GM21526 (cell line): ENCODE measurements at regions not wholly inside any gene's neighbourhood (a gene's known extent, or its start where the extent isn't known, plus 50 kb on each side); places are given as distances from the start of the nearest gene placed in this dataset.

Experiments
- ATAC-seq: cut with Tn5 transposase; IDR thresholded peaks from one replicate; pipeline ENCODE4 v1.9.1; 2021; ENCODE audit warnings: moderate library complexity; ENCODE audit not compliant: unreplicated experiment, low FRiP score

DNA sequence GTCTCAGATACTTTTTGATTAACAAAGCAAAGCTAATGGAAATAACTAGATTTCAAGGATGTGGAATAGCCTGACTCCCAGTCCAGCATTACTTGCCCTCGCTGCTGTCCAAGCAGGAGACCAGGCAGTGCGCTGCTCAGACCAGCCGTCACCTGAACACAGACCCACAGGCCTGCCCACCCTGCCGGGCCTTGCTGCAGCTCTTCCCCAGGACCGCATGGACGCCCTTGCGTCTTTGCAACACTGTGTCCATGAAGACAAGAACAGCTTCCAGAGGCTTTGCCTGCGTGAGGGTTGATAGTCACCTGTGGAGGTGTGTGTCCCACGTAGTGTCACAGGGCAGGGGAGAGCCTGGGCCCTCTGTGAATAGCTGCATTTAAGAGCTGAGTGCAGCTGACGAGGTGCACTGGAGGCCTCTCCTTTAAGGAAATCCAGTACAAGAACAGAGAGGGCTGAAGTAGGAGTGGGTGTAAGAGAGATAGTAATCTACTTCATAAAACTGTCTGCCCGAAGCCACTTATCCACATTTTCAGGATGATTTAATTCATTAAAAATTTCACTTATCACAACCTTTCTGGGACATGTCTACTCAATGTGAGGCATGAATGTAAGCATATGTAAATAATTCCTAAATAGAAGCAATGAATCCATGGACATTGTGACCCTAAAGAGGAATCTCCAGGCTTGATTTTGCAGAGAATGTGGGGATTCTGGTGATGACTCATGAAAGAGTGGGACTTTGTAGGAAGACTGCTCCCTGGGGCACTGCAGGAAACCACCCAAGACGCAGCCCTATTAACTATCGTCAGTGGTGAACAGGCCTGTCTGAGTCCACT, 176.2 kb upstream of the RAB4A start:
- no peak for ATAC-seq

DNA sequence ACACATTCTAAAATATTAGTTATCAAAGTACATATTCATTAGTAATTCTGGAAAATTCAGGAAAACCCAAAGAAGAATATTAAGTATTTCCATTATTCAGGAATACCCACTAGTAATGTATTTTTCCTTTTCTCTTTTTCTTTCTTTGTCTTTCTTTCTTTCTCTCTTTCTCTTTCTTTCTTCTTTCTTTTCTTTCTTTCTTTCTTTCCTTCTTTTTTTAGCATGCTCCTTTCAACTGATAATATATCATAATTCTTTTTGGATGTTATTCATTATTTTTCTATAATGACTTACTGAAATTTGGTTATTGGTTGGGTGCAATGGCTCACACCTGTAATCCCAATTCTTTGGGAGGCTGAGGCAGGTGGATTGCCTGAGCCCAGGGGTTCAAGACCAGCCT, 175.6 kb upstream of the RAB4A start:
- no peak for ATAC-seq

DNA sequence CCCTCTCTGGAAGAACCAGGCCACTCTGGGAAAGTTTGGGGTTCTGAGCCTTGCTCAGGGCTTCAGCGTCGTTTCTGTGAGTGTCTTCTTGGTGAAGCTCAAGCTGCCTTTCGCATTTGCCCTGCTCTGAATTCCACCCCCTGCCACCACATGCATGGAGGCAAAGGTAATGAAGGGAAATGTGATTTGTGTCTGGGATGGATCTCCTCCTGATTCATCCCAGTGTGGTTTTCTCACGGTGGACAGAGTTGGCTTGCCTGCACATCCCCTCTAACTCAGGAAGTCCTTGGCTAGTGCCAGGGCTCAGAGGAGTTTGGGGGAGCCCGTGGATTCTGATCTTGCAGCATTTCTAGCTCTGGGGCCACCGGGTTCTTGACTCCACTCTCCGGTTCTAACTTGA, 173.6 kb upstream of the RAB4A start:
- ATAC-seq = no peak

DNA sequence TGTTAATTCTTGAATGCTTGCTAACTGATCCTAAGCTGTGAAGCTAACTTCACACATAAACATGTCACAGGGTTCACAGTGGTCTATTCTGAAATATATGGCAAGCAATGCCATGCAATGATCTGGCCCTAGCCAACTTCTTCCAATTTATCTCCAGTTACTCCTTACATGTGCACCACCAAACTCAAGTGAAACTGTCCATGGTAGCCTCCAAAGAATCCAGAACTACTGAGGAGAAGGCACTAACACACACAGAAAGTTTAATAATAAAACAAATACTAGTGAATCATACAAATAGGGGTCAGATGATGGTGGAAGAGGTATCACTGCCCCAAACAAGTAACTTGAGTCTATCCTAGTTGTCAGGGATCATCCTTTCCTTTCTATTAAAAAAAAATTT, 172.6 kb upstream of the RAB4A start:
- ATAC-seq = no peak

DNA sequence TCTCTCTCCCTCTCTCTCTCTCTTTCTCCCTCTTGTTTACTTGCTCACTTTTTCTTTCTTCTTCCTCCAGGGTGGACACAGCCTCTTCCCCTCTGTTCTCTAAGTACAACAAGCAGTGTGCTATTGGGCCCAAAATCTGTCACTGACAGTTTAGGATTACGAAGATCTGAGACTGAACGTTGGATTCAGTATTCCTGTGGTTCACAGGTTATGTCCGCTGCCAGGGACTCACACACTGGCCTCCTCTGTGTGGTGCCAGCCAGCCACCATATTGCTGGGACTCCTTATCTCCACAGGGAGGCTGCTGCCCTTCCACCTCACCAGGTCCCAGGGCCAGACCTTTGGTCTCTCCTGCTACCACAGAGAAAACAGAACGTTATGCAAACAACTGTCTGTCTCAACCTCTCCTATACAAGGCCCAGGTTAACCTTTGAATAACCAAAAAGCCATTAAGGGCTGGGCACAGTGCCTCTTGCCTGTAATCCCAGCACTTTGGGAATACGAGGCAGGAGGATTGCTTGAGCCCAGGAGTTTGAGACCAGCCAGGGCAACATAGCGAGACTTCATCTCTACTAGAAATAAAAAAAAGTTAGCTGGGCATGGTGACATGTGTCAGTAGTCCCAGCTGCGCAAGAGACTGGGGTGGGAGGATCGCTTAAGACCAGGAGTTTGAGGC, 171.9 kb upstream of the RAB4A start:
- ATAC-seq = no peak

DNA sequence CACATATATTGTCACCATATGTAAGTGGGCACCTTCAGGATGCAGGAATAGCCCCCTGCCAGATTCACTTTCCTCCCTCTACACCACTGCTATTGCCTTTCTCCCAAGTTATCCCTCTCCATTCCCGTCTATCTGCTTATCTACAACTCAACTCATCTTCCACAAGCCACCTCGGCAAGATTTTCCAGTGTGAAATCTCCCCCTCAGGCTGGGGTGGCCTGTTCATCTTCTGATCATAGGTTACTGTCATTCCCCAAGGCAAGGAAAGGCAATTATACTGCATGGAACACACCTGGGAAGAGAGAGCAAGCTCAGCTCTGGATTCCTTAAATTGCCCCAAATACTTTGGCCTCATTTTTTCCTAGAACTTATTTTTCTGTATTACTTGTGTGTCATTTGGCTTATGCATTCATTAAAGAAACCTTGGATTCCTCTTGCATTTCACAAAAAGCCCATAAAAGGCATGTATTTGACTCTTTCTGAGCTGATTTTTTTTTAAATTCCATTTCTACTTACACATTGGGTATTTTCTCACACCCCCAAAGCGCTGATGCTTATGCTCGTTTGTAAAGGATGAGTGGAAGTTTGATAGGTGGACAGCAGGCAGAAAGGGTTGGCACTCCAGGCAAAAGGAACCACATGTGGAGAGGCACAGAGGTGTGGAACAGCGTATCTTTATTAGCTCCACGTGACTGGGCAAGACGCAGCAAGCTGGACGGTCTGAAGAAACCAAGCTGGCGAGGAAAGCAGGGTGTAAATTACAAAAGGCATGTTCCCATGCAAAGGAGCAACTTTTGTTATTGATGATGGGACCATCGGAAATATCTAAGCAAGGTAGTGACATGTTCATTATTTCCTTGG, 169.7 kb upstream of the RAB4A start:
- no peak for ATAC-seq

DNA sequence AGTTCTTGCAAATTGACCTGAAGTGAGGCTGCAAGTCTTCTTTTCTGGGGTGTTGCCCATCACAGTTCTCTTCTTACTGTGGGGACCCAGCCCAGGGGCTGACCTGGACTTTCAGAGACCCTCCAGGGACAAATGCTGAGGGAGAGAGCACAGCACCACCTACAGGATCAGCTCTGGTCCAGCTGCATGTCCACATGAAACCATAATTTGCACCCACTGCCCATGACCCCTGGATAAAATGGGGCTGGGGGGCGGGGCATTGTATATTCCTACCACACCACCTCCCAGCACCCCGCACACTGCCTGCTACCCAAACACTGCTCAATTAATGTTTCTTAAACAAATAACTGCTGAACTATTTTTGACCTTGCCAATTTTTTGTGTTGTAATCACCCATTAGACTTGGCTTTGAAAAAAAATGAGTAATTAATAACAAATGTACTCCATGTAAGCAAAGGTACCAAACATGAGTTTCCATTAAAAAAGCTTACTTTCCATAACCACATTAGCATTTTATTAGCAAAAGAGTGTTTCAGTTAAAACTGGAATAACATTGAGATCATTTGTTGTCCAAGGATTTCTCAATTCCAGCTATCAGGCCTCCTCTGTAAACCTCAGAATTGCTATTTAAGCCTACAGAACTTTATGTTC, 168.0 kb upstream of the RAB4A start:
- ATAC-seq = no peak

DNA sequence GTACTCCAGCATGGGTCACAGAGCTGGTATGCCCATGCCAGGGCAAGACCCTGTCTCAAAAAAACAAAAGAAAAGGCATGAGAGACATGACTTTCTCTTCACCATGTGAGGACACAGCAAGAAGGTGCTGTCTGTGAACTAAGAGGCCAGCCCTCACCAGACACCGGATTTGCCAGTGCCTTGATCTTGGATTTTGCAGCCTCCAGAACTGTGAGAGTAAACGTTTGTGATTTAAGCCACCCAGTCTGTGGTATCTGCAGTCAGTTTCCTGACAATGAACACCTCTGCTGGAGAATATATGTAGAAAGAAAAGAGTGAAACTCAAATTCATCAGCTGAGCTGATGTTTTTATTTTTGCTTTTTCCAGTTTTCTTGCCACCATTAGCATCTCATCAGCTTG, 166.3 kb upstream of the RAB4A start:
- ATAC-seq = no peak

DNA sequence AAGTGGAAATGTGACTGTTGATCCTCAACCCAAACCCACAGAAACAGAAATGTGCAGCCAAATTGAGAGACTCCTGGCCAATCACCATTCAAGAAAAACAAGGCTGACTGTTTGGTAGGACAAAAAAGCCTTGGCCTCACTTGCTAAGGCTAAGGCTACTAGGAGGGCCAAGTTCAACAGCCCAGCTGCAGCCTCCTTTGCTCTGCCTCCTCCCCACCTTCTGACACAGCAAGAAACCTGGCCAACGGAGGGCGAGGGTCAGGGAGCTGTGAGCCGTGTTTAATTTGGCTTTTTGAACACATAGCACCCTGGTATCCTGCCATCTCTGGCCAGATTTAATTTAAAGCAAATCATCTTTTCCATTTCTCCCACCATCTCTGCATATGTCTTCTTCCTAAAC, 165.8 kb upstream of the RAB4A start:
- no peak for ATAC-seq

DNA sequence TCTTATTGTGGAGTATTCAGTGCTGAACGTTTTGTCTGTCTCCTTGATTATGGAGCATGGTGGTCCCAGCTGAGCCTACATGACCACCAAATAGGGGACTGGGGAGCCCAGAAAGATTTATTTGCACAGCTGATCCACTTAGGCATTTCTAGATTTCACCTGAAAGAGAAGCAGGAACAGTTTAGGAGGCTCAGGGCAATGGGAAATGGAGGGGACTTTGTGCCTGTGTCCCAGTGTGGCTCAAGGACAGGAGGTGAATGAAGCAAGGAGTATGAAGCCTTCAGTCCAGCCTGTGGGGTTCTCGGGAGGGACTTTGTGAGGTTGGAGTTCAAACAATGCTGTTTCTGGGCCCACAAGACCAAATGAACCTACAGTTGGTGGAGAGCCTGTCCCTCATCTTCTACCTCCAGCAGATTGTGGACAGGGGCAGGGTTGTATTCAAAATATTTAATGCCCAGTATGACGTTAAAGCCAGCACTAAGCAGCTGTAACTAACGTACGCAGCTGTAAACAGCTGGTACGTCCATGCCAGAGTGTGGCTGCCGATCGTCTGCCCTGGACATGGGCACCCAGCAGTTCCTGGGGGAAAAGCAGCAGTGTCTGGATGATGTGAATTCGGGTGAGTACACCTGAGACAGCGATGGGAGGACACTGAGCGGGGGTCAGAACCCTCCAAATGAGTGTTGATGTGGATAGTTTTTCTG, 164.9 kb upstream of the RAB4A start:
- no peak for ATAC-seq

DNA sequence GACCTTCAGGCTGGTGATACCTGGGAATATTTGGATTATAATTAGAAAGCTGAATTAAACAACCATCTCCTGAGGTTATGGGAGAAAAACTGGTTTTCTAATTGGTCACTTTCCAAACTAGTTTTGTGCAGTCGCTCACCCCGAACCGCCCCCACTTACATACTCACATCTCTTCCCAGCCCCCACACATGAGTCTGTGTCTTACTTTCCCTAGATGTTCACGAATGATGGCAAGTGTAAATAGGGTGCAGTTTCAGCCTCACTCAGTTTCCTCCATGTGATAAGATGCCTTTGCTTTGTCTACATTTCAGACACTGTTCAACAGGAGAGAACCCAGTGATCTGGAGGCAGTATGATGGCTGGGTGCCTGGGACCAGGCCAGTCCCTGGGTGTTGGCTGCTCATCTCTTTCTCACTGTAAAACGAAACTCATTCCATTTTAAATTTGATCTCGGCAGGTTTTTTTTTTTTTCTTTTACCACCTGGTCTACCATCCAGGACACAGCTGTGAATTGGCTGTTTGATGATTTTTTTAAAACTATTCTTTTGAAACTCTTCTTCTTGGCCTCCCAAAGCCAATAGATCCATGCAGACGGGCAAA, 164.3 kb upstream of the RAB4A start:
- no peak for ATAC-seq

DNA sequence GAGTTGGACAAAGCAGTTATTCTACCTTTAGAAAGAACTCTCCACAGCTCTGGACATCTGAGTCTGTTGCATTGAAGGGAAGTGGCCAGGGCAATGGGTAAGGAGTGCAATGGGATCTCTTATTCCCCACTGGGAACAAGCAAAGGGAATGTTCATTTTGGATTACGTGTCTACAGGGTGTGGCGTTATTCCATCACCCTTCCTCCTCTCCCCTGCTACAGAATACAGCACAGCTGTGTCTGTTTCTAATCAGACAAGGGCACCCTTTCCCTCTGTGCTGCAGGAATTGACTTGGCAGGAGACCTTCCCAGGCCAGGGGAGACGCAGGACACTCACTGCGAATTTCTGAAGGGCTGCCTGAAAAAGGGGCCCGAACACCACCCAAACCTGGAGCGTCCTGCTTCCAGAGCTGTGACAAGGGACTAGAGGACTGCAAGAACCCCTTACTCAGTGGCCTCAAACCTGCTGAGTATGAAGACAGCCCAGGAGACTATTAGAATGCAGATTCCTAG, 163.6 kb upstream of the RAB4A start:
- no peak for ATAC-seq

DNA sequence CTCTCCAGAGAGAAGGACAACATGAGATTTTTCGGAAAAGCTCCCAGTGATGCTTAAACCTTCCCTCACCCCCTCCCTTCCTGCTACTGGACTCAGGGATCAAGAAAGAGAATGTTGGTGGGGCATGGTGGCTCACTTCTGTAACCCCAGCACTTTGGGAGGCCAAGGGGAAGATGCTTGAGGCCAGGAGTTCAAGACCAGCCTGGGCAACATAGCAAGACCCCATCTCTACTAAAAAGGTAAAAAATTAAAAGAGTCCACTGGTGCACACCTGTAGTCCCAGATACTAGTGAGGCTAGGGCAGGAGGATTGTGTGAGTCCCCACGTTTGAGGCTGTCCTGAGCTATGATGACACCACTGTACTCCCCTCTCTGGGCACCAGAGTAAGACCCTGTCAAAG, 162.9 kb upstream of the RAB4A start:
- no peak for ATAC-seq

DNA sequence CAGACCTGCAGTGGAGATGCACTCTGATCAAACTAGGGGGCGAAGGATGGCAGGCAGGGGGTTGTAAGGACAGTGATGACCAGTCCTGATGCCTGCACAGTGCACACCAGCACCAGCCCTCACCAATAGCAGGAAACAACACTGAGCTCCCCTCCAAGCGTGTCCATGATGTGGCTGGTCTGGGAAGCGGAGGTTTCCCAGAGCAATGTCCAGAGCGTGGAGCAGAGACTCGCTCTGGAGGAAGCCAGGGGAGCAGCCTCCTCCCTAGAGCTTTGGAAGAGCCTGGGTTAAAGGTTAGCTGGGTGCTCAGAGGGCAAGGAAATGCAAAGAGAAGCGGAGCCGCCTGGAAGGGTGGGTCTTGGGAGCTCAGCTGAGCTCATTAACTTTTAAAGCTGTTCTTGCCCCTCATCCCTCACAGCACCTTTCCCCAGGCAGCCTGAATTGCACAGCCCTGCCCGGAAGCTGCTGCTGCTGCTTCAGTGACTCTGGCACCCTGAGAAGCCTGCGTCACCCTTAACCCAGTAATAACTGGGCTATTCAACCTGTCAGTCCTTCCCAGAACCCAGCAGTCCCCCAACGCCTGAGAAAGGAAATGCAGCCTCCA, 162.2 kb upstream of the RAB4A start:
- ATAC-seq = no peak

DNA sequence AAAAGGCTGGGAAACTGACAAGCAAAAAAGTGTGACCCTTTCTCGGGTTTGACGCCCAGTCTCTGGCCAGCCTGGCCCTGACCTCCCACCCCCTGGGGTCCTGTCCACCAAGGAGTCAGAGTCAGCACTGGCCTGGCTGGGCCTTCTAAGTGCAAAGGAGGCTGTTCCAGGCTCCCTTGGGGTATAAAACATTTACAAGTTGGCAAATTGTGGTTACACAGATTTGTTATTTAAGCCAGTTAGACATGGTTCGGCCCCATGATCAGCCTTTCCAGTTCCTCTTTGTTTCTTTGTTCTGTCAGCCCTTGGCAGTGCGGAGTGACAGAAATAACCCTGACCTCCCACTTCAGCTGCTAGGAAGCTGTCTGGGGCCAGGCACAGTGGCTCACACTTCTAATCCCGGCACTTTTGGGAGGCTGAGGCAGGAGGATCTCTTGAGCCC, 161.6 kb upstream of the RAB4A start:
- no peak for ATAC-seq

DNA sequence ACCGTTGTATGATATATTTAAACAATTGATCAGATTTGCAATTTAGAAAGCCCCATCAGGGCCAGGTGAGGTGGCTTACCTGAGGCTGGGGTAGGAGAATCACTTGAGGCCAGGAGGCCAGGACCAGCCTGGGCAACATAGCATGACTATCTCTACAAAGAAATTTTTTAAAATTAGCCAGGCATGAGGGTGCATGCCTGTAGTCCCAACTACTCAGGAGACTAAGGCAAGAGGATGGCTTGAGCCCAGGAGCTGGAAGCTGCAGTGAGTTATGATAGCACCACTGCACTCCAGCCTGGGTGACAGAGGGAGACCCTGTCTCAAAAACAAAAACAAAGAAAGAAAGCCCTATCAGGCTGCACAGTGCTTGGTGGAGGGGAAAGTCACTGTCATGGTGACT, 159.9 kb upstream of the RAB4A start:
- ATAC-seq = no peak

DNA sequence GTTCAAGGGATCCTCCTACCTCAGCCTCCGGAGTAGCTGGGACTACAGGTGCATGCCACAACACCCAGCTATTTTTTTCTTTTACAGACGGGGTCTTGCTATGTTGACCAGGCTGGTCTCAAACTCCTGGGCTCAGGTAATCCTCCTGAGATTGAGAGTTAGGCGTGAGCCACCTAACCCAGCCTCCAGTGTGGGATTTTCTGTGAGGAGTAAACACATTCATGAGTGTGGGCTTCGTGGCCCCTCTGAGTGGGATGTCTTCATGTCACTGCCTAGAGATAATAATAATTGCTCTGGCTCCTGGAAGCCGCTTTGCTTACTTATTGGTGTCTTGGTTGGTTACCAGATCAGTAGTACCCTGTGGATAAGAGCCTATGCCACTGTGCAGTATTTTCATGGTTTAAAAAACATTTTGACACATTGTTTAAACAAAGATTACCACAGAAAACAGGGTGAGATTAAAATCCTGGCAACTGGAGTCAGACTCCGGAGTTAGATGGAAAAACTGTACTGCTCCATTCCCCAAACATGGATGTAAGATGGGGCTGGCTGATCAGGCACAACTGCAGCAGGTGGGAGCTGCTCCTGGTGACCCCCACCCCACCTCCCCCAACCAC, 159.1 kb upstream of the RAB4A start:
- no peak for ATAC-seq

DNA sequence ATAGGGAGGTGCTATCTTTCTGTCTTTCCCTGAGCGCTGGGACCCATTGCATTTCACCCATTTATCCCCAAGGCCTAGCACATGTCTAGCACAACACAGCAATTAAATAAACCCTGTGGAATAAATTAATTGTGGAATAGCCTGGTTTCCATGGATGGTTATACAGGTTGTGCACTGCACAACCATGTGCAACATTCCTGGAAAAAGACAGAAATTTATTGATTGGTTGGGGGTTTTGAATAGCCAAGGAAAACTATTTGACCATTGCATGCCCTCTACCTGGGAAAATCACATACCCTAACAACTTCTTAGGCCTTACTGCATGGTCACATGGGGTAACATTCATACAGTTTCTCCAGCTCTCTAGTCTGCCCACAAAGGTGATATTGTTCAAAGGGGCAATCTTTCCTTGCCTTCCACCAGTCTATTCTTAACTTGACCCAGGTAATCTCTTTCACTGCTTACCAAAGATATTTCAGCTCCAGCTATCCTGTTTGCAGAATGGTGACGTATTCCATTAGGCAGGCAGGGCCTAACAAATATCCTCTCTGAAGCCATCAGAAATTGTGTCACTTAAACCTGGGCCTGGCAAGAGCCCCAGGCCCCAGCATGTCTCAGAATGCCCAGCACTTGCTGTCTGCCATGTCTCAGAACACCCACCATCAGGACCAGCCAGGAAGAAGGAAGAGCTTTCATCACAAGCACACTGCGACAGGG, 157.9 kb upstream of the RAB4A start:
- no peak for ATAC-seq
